Endothelial cell of umbilical vein (primary cell): ENCODE measurements at regions not wholly inside any gene's neighbourhood (a gene's known extent, or its start where the extent isn't known, plus 50 kb on each side); places are given as distances from the start of the nearest gene placed in this dataset.

Experiments
- CTCF ChIP-seq, 2 donors: IDR thresholded peaks; 1 replicate in 1 of 2; 2 replicates in 1 of 2; pipeline ENCODE4 v1.5.1; 2011; ENCODE audit warnings: low read length in 2 of 2, mild to moderate bottlenecking in 2 of 2, moderate library complexity in 2 of 2, control low read depth in 1 of 2, inconsistent platforms in 1 of 2, low read depth in 1 of 2; ENCODE audit not compliant: insufficient read depth in 1 of 2; ENCODE audit errors: extremely low read depth in 1 of 2
- EZH2 ChIP-seq: IDR thresholded peaks from 2 replicates; pipeline ENCODE4 v1.6.1; 2012; ENCODE audit warnings: borderline replicate concordance, low read depth, mild to moderate bottlenecking, moderate library complexity, low read length, inconsistent platforms; ENCODE audit not compliant: severe bottlenecking
- FOS ChIP-seq: IDR thresholded peaks from 2 replicates; pipeline ENCODE4 v1.6.1; 2011; ENCODE audit warnings: mild to moderate bottlenecking, low read length, moderate library complexity, borderline replicate concordance; ENCODE audit not compliant: insufficient read depth
- GATA2 ChIP-seq: IDR thresholded peaks from 2 replicates; pipeline ENCODE4 v1.7.0; 2011; ENCODE audit warnings: low read depth, mild to moderate bottlenecking, moderate library complexity, mixed read lengths, low read length; ENCODE audit not compliant: insufficient read length, insufficient read depth
- JUN ChIP-seq: IDR thresholded peaks from 2 replicates; pipeline ENCODE4 v1.6.1; 2011; ENCODE audit warnings: borderline replicate concordance, low read depth; ENCODE audit not compliant: insufficient read length, insufficient read depth
- MAX ChIP-seq: IDR thresholded peaks from 2 replicates; pipeline ENCODE4 v1.6.1; 2011; ENCODE audit not compliant: insufficient read depth, insufficient read length
- MYC ChIP-seq: IDR thresholded peaks from one replicate; pipeline ENCODE4 v1.6.1; 2011; ENCODE audit warnings: mild to moderate bottlenecking, low read depth, low read length
- POLR2A ChIP-seq: IDR thresholded peaks from 2 replicates; pipeline ENCODE4 v1.6.1; 2012; ENCODE audit warnings: low read depth, mild to moderate bottlenecking, control low read depth, low read length
- POLR2AphosphoS5 ChIP-seq: IDR thresholded peaks from 2 replicates; pipeline ENCODE4 v1.6.1; 2012; ENCODE audit warnings: low read depth, mild to moderate bottlenecking, control low read depth, low read length, moderate library complexity; ENCODE audit not compliant: insufficient read depth

GRCh38 chr9:23571414-23572104 is 254.5 kb downstream of the ELAVL2 start:
- TF ChIP-seq CTCF (IDR thresholded peaks at IDR 0.05; ENCODE audit: extremely low read depth in 1 of 2, insufficient read depth in 1 of 2, low read depth in 1 of 2, low read length in 2 of 2) (no peak), POLR2A (no peak), POLR2AphosphoS5 (no peak), EZH2 (no peak), MAX (no peak), JUN (no peak), MYC (no peak), FOS (no peak), GATA2 (no peak)
